H1 (cell line): ENCODE measurements at regions not wholly inside any gene's neighbourhood (a gene's known extent, or its start where the extent isn't known, plus 50 kb on each side); places are given as distances from the start of the nearest gene placed in this dataset.

Source experiments
- CTBP2 ChIP-seq: IDR thresholded peaks from 2 replicates; pipeline ENCODE4 v1.7.0; 2011; ENCODE audit warnings: borderline replicate concordance, mild to moderate bottlenecking, moderate library complexity, mixed read lengths, low read length; ENCODE audit not compliant: insufficient read depth, insufficient read length
- CTCF ChIP-seq, 3 experiments: IDR thresholded peaks; 1 replicate in 2 of 3; 2 replicates in 1 of 3; pipeline versions ENCODE4 v1.5.1 to v1.6.1; 2011; ENCODE audit warnings: low read length in 3 of 3, mild to moderate bottlenecking in 3 of 3, inconsistent platforms in 2 of 3, low read depth in 1 of 3, moderate library complexity in 1 of 3; ENCODE audit not compliant: insufficient read depth in 1 of 3; ENCODE audit errors: control extremely low read depth in 1 of 3
- SIN3A ChIP-seq, 2 experiments: IDR thresholded peaks in 1 of 2; conservative IDR thresholded peaks in 1 of 2; 2 replicates each; pipeline ENCODE4 v1.6.1; 2011 to 2012; ENCODE audit warnings: low read length in 2 of 2, improper control_type of control experiment in 1 of 2, low read depth in 1 of 2, mild to moderate bottlenecking in 1 of 2

- no peak for TF ChIP-seq CTCF (IDR thresholded peaks at IDR 0.05; ENCODE audit: control extremely low read depth in 1 of 3, insufficient read depth in 1 of 3, low read depth in 1 of 3, low read length in 3 of 3)
- TF ChIP-seq SIN3A (conservative IDR thresholded peaks at IDR 0.05 in 1 of 2, IDR thresholded peaks at IDR 0.05 in 1 of 2; ENCODE audit: low read depth in 1 of 2, low read length in 2 of 2): no peak
- TF ChIP-seq CTBP2: no peak
Observed at GRCh38 chr11:90795746-90796145, 572.9 kb upstream of the CHORDC1 start.
